Trophoblast cell (in vitro differentiated cells and primary cell): ENCODE measurements at regions not wholly inside any gene's neighbourhood (a gene's known extent, or its start where the extent isn't known, plus 50 kb on each side); places are given as distances from the start of the nearest gene placed in this dataset.

Experiments
- DNase-seq, 2 donors: peaks; one replicate each; pipeline ENCODE4 v3.0.0-alpha.2; 2016
- H2AFZ ChIP-seq: 2 replicates; pipeline ENCODE4 v1.6.1; 2013; ENCODE audit warnings: low read length, moderate library complexity, mild to moderate bottlenecking; ENCODE audit not compliant: insufficient read depth, poor library complexity
- H2AK5ac ChIP-seq: 2 replicates; pipeline ENCODE4 v1.6.1; 2013; ENCODE audit warnings: mild to moderate bottlenecking, low read length
- H2BK120ac ChIP-seq: 2 replicates; pipeline ENCODE4 v1.6.1; 2013; ENCODE audit warnings: low read length, mild to moderate bottlenecking, moderate library complexity; ENCODE audit not compliant: insufficient read depth, poor library complexity
- H2BK12ac ChIP-seq: 2 replicates; pipeline ENCODE4 v1.6.1; 2013; ENCODE audit warnings: mild to moderate bottlenecking, low read length, moderate library complexity
- H2BK5ac ChIP-seq: 2 replicates; pipeline ENCODE4 v1.6.1; 2013; ENCODE audit warnings: low read length, low read depth, moderate library complexity, mild to moderate bottlenecking; ENCODE audit not compliant: poor library complexity
- H3K14ac ChIP-seq: 2 replicates; pipeline ENCODE4 v1.6.1; 2013; ENCODE audit warnings: mild to moderate bottlenecking, low read length
- H3K18ac ChIP-seq: 2 replicates; pipeline ENCODE4 v1.6.1; 2013; ENCODE audit warnings: mild to moderate bottlenecking, low read length
- H3K23ac ChIP-seq: 2 replicates; pipeline ENCODE4 v1.6.1; 2013; ENCODE audit warnings: low read length
- H3K27ac ChIP-seq: 2 replicates; pipeline ENCODE4 v1.5.1; 2013; ENCODE audit warnings: low read depth, mild to moderate bottlenecking, inconsistent platforms, low read length, moderate library complexity
- H3K27me3 ChIP-seq: 2 replicates; pipeline ENCODE4 v1.6.1; 2013; ENCODE audit warnings: inconsistent platforms, mild to moderate bottlenecking, low read length, moderate library complexity; ENCODE audit not compliant: insufficient read depth
- H3K36me3 ChIP-seq, 2 experiments: 1 replicate in 1 of 2; 2 replicates in 1 of 2; pipeline ENCODE4 v1.6.1; 2013; ENCODE audit warnings: low read length in 2 of 2, mild to moderate bottlenecking in 2 of 2, moderate library complexity in 1 of 2; ENCODE audit not compliant: insufficient read depth in 2 of 2, control insufficient read depth in 1 of 2
- H3K4ac ChIP-seq: 2 replicates; pipeline ENCODE4 v1.6.1; 2013; ENCODE audit warnings: low read depth, mild to moderate bottlenecking, low read length, moderate library complexity
- H3K4me1 ChIP-seq, 2 experiments: 1 replicate in 1 of 2; 2 replicates in 1 of 2; pipeline ENCODE4 v1.6.1; 2013; ENCODE audit warnings: low read length in 2 of 2, mild to moderate bottlenecking in 2 of 2, moderate library complexity in 1 of 2; ENCODE audit not compliant: insufficient read depth in 2 of 2, control insufficient read depth in 1 of 2
- H3K4me2 ChIP-seq: 2 replicates; pipeline ENCODE4 v1.6.1; 2013; ENCODE audit warnings: inconsistent platforms, mild to moderate bottlenecking, low read length, moderate library complexity
- H3K4me3 ChIP-seq: 2 replicates; pipeline ENCODE4 v1.5.1; 2013; ENCODE audit warnings: mild to moderate bottlenecking, low read depth, low read length, inconsistent platforms
- H3K79me1 ChIP-seq: one replicate; pipeline ENCODE4 v1.6.1; 2013; ENCODE audit warnings: low read length
- H3K79me2 ChIP-seq: 2 replicates; pipeline ENCODE4 v1.6.1; 2013; ENCODE audit warnings: low read length, mild to moderate bottlenecking; ENCODE audit not compliant: control insufficient read depth, insufficient read depth, poor library complexity
- H3K9ac ChIP-seq: 2 replicates; pipeline ENCODE4 v1.6.1; 2013; ENCODE audit warnings: mild to moderate bottlenecking, low read length
- H3K9me3 ChIP-seq: 2 replicates; pipeline ENCODE4 v1.6.1; 2013; ENCODE audit warnings: low read depth, mild to moderate bottlenecking, control low read depth, inconsistent platforms, low read length; ENCODE audit not compliant: insufficient read depth
- H4K12ac ChIP-seq: 2 replicates; pipeline ENCODE4 v1.6.1; 2013; ENCODE audit warnings: low read depth, mild to moderate bottlenecking, low read length, moderate library complexity
- H4K8ac ChIP-seq: 2 replicates; pipeline ENCODE4 v1.6.1; 2013; ENCODE audit warnings: low read depth, mild to moderate bottlenecking, low read length, moderate library complexity
- H4K91ac ChIP-seq: one replicate; pipeline ENCODE4 v1.6.1; 2013; ENCODE audit warnings: low read depth, mild to moderate bottlenecking, low read length, moderate library complexity
- WGBS: extraction: QIAGEN DNeasy Blood & Tissue Kit; methylation state at CpG from one replicate; pipeline ENCODE4 v1.1.7; 2013; ENCODE audit warnings: missing lambda C conversion rate; ENCODE audit not compliant: insufficient read length, insufficient coverage; ENCODE audit errors: extremely low coverage; 5-methylcytosine and 5-hydroxymethylcytosine counted together

DNA sequence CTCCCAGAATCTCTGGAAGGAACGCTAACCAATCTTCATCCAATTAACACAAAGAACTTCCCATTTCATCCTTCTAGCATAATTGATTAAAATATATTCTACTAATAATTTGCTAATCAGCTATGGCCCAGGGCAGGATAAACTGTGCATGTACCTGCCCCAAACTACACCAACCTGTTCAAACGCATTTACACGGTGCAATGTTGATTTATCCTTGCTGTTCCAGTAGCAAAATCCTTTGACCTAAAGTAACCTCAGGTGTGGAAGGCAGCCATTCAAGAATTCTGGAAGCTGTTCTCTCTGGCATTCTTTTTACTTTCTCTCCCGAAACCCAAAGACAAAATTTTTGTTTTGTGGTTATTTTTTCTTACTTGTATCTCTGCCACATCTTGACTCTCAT lies 309.4 kb downstream of the ZNF674 start:
- H3K9me3 ChIP-seq: no peaks in the 10 kb centered on the region
- no peak overlapping the region for H2AK5ac ChIP-seq
- no peak overlapping the region for H2AFZ ChIP-seq
- H3K36me3 ChIP-seq: no peaks in the 10 kb centered on the region
- no peak overlapping the region for H3K4me2 ChIP-seq
- no peak overlapping the region for H2BK120ac ChIP-seq
- H3K4me3 ChIP-seq: no peak overlapping the region
- DNase-seq: no peak
- H4K12ac ChIP-seq: no peak overlapping the region
- H3K79me1 ChIP-seq: no peaks in the 10 kb centered on the region
- no peak overlapping the region for H2BK12ac ChIP-seq
- no peak overlapping the region for H3K27ac ChIP-seq
- no peak overlapping the region for H4K91ac ChIP-seq
- H3K9ac ChIP-seq: no peak overlapping the region
- H4K8ac ChIP-seq: no peak overlapping the region
- WGBS: no CpG with 5 or more reads among the region's 4 CpGs
- H3K23ac ChIP-seq: no peak overlapping the region
- H2BK5ac ChIP-seq: no peak overlapping the region
- no peaks in the 10 kb centered on the region for H3K79me2 ChIP-seq
- no peak overlapping the region for H3K4ac ChIP-seq
- H3K18ac ChIP-seq: no peak overlapping the region
- no peaks in the 10 kb centered on the region for H3K4me1 ChIP-seq
- no peaks in the 10 kb centered on the region for H3K27me3 ChIP-seq
- no peak overlapping the region for H3K14ac ChIP-seq

DNA sequence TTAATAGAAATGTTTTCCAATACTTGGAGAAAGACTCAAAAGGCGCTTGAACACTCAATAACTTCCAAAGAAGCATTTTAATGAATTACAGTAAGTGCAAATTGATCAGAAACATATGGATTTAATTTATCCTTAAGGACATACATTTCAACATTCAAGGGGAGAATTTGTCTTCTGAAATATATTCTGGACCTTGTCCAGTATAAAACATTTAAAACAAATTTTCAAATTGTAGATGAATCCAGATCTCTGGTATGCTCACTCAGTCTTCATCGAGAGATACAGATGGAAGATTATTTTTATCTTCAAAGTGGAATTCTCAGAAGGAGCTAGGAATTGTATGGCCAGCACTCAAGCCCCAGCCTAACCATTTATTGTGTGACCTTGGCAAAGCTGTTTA lies 310.4 kb downstream of the ZNF674 start:
- no peak overlapping the region for H3K4ac ChIP-seq

DNA sequence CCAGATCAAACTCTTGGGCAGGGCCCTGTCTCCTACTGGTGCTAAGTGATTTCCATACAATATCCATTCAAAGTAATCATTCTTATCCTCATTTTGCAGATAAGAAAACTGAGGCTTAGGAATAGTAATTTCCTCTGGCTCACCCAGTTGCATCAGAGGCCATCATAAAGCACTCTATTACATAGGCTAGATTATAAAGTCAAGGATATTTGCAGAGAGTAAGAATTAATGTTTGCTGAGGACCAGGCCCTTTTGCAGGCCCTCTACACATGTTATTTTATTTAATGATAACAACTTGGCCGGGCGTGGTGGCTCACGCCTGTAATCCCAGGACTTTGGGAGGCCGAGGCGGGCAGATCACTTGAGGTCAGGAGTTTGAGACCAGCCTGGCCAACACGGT lies 316.8 kb downstream of the ZNF674 start:
- H4K91ac ChIP-seq: no peak overlapping the region

More for the DNA sequence above, 310.4 kb downstream of the ZNF674 start:
- no peak overlapping the region for H3K9ac ChIP-seq
- no peak overlapping the region for H4K91ac ChIP-seq
- H4K12ac ChIP-seq: no peak overlapping the region
- no peak overlapping the region for H2BK5ac ChIP-seq
- no peaks in the 10 kb centered on the region for H3K9me3 ChIP-seq
- H3K79me1 ChIP-seq: no peaks in the 10 kb centered on the region
- H3K14ac ChIP-seq: no peak overlapping the region
- H3K4me3 ChIP-seq: no peak overlapping the region
- no peaks in the 10 kb centered on the region for H3K36me3 ChIP-seq
- no peak overlapping the region for H2BK12ac ChIP-seq
- H3K18ac ChIP-seq: no peak overlapping the region
- no CpG with 5 or more reads among the region's 2 CpGs for WGBS
- H2AK5ac ChIP-seq: no peak overlapping the region
- H3K4me1 ChIP-seq: no peaks in the 10 kb centered on the region
- H3K79me2 ChIP-seq: no peaks in the 10 kb centered on the region
- no peak overlapping the region for H4K8ac ChIP-seq
- no peak overlapping the region for H3K27ac ChIP-seq
- no peak overlapping the region for H2AFZ ChIP-seq
- no peak for DNase-seq
- no peak overlapping the region for H3K4me2 ChIP-seq
- no peak overlapping the region for H2BK120ac ChIP-seq
- H3K27me3 ChIP-seq: no peaks in the 10 kb centered on the region
- no peak overlapping the region for H3K23ac ChIP-seq

DNA sequence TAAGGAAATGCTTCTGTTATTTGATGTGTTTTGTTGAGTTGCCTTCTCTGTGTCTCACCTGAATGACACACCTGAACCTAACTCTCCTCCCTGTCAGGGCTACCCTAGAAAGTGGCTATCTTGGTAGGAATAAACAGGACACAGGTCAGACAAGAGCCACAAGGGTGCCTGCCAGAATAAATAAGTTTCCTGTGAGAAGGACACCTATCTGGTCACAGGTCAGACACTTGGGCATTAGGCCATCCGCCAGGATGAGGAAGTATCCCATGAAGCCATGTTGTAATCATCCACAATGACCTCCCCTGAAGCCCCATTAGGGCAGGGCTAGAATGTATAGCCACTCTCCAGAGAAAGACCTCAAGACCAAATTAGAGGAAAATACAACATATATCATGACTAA lies 318.8 kb downstream of the ZNF674 start:
- Histone ChIP-seq H3K9ac (no peak overlapping the region), H4K12ac (no peak overlapping the region), H3K9me3 (no peaks in the 10 kb centered on the region), H3K27me3 (no peaks in the 10 kb centered on the region), H3K4me2 (no peak overlapping the region), H3K18ac (no peak overlapping the region), H4K8ac (no peak overlapping the region), H3K4ac (no peak overlapping the region), H3K79me2 (no peaks in the 10 kb centered on the region), H2AFZ (no peak overlapping the region), H3K27ac (no peak overlapping the region), H3K14ac (no peak overlapping the region), H3K4me1 (no peaks in the 10 kb centered on the region), H3K36me3 (no peaks in the 10 kb centered on the region), H3K4me3 (no peak overlapping the region), H3K79me1 (no peaks in the 10 kb centered on the region), H2AK5ac (no peak overlapping the region), H4K91ac (no peak overlapping the region), H2BK5ac (no peak overlapping the region), H2BK12ac (no peak overlapping the region), H3K23ac (no peak overlapping the region), H2BK120ac (no peak overlapping the region)
- no peak for DNase-seq
- no CpG with 5 or more reads among the region's 1 CpG for WGBS

More for the DNA sequence above, 316.8 kb downstream of the ZNF674 start:
- H3K23ac ChIP-seq: no peak overlapping the region
- H3K36me3 ChIP-seq: no peaks in the 10 kb centered on the region
- no peak overlapping the region for H2BK12ac ChIP-seq
- no peaks in the 10 kb centered on the region for H3K4me1 ChIP-seq
- H3K79me2 ChIP-seq: no peaks in the 10 kb centered on the region
- no peak overlapping the region for H2AK5ac ChIP-seq
- H3K14ac ChIP-seq: no peak overlapping the region
- no peak overlapping the region for H2BK5ac ChIP-seq
- H3K4me3 ChIP-seq: no peak overlapping the region
- H3K27ac ChIP-seq: no peak overlapping the region
- H3K4ac ChIP-seq: no peak overlapping the region
- no CpG with 5 or more reads among the region's 6 CpGs for WGBS
- no peaks in the 10 kb centered on the region for H3K9me3 ChIP-seq
- H3K9ac ChIP-seq: no peak overlapping the region
- no peak overlapping the region for H2AFZ ChIP-seq
- H3K79me1 ChIP-seq: no peaks in the 10 kb centered on the region
- no peak for DNase-seq
- H3K4me2 ChIP-seq: no peak overlapping the region
- no peak overlapping the region for H4K8ac ChIP-seq
- no peak overlapping the region for H4K12ac ChIP-seq
- H2BK120ac ChIP-seq: no peak overlapping the region
- H3K27me3 ChIP-seq: no peaks in the 10 kb centered on the region
- H3K18ac ChIP-seq: no peak overlapping the region
